GM19043 (cell line): ENCODE measurements at regions not wholly inside any gene's neighbourhood (a gene's known extent, or its start where the extent isn't known, plus 50 kb on each side); places are given as distances from the start of the nearest gene placed in this dataset.

Experiments used
- ATAC-seq: cut with Tn5 transposase; IDR thresholded peaks from one replicate; pipeline ENCODE4 v1.9.1; 2021; ENCODE audit warnings: low read depth; ENCODE audit not compliant: unreplicated experiment

GRCh38 chr18:24771300-24771699 lies 310.9 kb downstream of the HRH4 start:
- no peak for ATAC-seq

GRCh38 chr18:24773101-24773500 lies 312.7 kb downstream of the HRH4 start:
- ATAC-seq, result no peak

GRCh38 chr18:24776019-24776418 lies 315.6 kb downstream of the HRH4 start:
- no peak for ATAC-seq

GRCh38 chr18:24778810-24779418 lies 318.5 kb downstream of the HRH4 start:
- ATAC-seq, result no peak

GRCh38 chr18:24782566-24782965 lies 322.1 kb downstream of the HRH4 start:
- no peak for ATAC-seq

- ATAC-seq, result no peak
These were observed 324.6 kb downstream of the HRH4 start for GRCh38 chr18:24785019-24785418.

- ATAC-seq, result no peak
These were observed 325.6 kb downstream of the HRH4 start for GRCh38 chr18:24786027-24786426.

- no peak for ATAC-seq
These were observed 329.9 kb downstream of the HRH4 start for GRCh38 chr18:24790347-24790746.

GRCh38 chr18:24791751-24792545 lies 331.5 kb downstream of the HRH4 start:
- ATAC-seq, result no peak

- ATAC-seq, result no peak
These were observed 333.3 kb downstream of the HRH4 start for GRCh38 chr18:24793742-24794141.

GRCh38 chr18:24795129-24795528 lies 334.7 kb downstream of the HRH4 start:
- no peak for ATAC-seq

- no peak for ATAC-seq
These were observed 337.5 kb downstream of the HRH4 start for GRCh38 chr18:24797981-24798380.

GRCh38 chr18:24799176-24799575 lies 338.7 kb downstream of the HRH4 start:
- ATAC-seq, result no peak

- no peak for ATAC-seq
These were observed 339.3 kb downstream of the HRH4 start for GRCh38 chr18:24799720-24800119.

GRCh38 chr18:24801001-24801400 lies 340.6 kb downstream of the HRH4 start:
- ATAC-seq, result no peak

GRCh38 chr18:24802456-24802855 lies 342.0 kb downstream of the HRH4 start:
- no peak for ATAC-seq

- no peak for ATAC-seq
These were observed 344.7 kb downstream of the HRH4 start for GRCh38 chr18:24805156-24805555.

GRCh38 chr18:24809173-24809950 lies 348.9 kb downstream of the HRH4 start:
- no peak for ATAC-seq

GRCh38 chr18:24810561-24811305 lies 350.3 kb downstream of the HRH4 start:
- no peak for ATAC-seq

GRCh38 chr18:24811950-24812681 lies 351.7 kb downstream of the HRH4 start:
- no peak for ATAC-seq
